Calu3 (cell line): ENCODE measurements at regions not wholly inside any gene's neighbourhood (a gene's known extent, or its start where the extent isn't known, plus 50 kb on each side); places are given as distances from the start of the nearest gene placed in this dataset.

ENCODE experiments used
- BruUV-seq: library from RNA; stranded (reverse); fragments of 400-500 nt; replicated peaks from 2 replicates; lab custom pipeline; 2021; lab: Mats Ljungman, UMichigan
- CTCF ChIA-PET: fragments of 300-600 bp; sonication (Branson Sonifier 250); formaldehyde crosslinking; loops from one replicate; lab custom pipeline; 2022; ENCODE audit warnings: antibody characterized with exemption; lab: Charles Lee
- DNase-seq: peaks from one replicate; pipeline ENCODE4 v3.0.0; 2022
- H3K27ac Mint-ChIP-seq: one replicate; pipeline ENCODE4 v1.8.0; 2022; ENCODE audit warnings: mixed read lengths; ENCODE audit not compliant: unreplicated experiment
- H3K27me3 Mint-ChIP-seq: one replicate; pipeline ENCODE4 v1.8.0; 2022; ENCODE audit warnings: mixed read lengths; ENCODE audit not compliant: unreplicated experiment
- H3K36me3 Mint-ChIP-seq: one replicate; pipeline ENCODE4 v1.8.0; 2022; ENCODE audit warnings: mild to moderate bottlenecking, moderate library complexity, mixed read lengths; ENCODE audit not compliant: insufficient read depth, unreplicated experiment
- H3K4me1 Mint-ChIP-seq: one replicate; pipeline ENCODE4 v1.8.0; 2022; ENCODE audit warnings: mild to moderate bottlenecking, low read depth, mixed read lengths; ENCODE audit not compliant: unreplicated experiment
- H3K4me3 Mint-ChIP-seq: one replicate; pipeline ENCODE4 v1.8.0; 2022; ENCODE audit warnings: mild to moderate bottlenecking, low read depth, moderate library complexity, mixed read lengths; ENCODE audit not compliant: unreplicated experiment
- H3K9me3 Mint-ChIP-seq: one replicate; pipeline ENCODE4 v1.8.0; 2022; ENCODE audit warnings: low read depth, mixed read lengths; ENCODE audit not compliant: unreplicated experiment
- intact Hi-C: fragments of 100-400 bp; cut with micrococcal nuclease; formaldehyde crosslinking; loops from one replicate; pipeline ENCODE4 v1.10.0; 2022; ENCODE audit not compliant: unreplicated experiment
- TF ChIP-seq, protein P1 (sequence below): fragments of 200-600 bp; IDR thresholded peaks from one replicate; pipeline ENCODE4 v1.8.0; 2022; ENCODE audit warnings: antibody characterized with exemption; ENCODE audit not compliant: unreplicated experiment

DNA sequence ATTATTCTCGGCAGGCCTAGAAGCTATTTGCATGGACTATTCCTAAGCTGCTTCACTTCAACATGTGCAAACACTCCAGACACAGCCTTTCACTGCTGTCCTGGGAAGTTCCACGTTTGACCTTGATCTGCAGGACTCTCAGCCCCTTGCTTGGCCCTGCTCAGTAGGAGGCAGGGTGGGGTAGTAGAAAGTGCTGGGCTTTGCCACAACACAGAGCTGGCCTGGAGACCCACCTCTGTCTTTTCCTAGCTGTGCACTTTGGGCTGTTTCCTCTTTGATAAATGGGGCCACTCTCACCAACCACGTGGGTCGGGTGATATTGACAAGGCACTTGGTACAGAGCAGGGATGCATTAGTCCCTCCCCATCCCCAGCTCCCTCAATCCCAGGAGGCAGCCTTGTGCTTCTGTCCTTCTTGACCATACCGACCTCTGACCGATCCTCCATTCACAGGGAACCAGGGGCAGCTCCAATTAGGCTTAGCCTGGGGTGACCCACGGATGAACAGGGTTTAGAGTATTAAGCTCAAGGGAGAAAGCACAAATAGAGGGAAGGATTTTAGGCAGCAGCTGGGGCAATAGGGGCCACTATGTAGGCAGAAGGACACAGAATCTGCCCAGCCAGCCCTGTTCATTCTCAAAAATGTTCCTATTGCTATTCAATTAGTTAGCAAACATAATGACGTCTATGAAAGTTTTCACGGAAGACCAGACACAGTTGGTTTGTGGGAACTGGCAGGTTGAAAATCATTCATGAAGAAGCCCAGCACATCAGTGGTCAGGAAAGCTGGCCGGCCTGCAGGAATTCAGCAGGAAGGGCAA is 63.3 kb downstream of the SYNE3 start:
- TF ChIP-seq, protein P1, sequence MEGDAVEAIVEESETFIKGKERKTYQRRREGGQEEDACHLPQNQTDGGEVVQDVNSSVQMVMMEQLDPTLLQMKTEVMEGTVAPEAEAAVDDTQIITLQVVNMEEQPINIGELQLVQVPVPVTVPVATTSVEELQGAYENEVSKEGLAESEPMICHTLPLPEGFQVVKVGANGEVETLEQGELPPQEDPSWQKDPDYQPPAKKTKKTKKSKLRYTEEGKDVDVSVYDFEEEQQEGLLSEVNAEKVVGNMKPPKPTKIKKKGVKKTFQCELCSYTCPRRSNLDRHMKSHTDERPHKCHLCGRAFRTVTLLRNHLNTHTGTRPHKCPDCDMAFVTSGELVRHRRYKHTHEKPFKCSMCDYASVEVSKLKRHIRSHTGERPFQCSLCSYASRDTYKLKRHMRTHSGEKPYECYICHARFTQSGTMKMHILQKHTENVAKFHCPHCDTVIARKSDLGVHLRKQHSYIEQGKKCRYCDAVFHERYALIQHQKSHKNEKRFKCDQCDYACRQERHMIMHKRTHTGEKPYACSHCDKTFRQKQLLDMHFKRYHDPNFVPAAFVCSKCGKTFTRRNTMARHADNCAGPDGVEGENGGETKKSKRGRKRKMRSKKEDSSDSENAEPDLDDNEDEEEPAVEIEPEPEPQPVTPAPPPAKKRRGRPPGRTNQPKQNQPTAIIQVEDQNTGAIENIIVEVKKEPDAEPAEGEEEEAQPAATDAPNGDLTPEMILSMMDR = no peak
- no TSS peak for BruUV-seq
- intact Hi-C loops = no loop called here
- DNase-seq = no peak
- H3K27ac Mint-ChIP-seq = no peak overlapping the region
- no peak overlapping the region for H3K4me3 Mint-ChIP-seq
- no peaks in the 10 kb centered on the region for H3K9me3 Mint-ChIP-seq
- H3K4me1 Mint-ChIP-seq = no peaks in the 10 kb centered on the region
- H3K27me3 Mint-ChIP-seq = no peaks in the 10 kb centered on the region
- CTCF ChIA-PET = interaction anchor here (0.5 to 1.3 kb wide), 9 partner anchors 9 to 976 kb away, joined by 3 to 9 read pairs (median 5); no protein-coding TSS in a partner anchor
- no peaks in the 10 kb centered on the region for H3K36me3 Mint-ChIP-seq

- no peaks in the 10 kb centered on the region for H3K4me1 Mint-ChIP-seq
- peak; percentile 21 for DNase-seq
- BruUV-seq = no TSS peak
- no peak overlapping the region for H3K27ac Mint-ChIP-seq
- intact Hi-C loops = no loop called here
- H3K9me3 Mint-ChIP-seq = no peaks in the 10 kb centered on the region
- H3K4me3 Mint-ChIP-seq = no peak overlapping the region
- no peaks in the 10 kb centered on the region for H3K36me3 Mint-ChIP-seq
- CTCF ChIA-PET = interaction anchor here (0.5 to 1.3 kb wide), 10 partner anchors 8 to 975 kb away, joined by 3 to 9 read pairs (median 5); no protein-coding TSS in a partner anchor
- TF ChIP-seq, protein P1 = peak; percentile 22
- H3K27me3 Mint-ChIP-seq = no peaks in the 10 kb centered on the region
Measured at GRCh38 chr14:95452176-95452892, 64.1 kb downstream of the SYNE3 start.

GRCh38 chr14:95449131-95449530 is 67.3 kb downstream of the SYNE3 start:
- Mint-ChIP-seq H3K36me3 (no peaks in the 10 kb centered on the region), H3K4me1 (no peaks in the 10 kb centered on the region), H3K27ac (no peak overlapping the region), H3K9me3 (no peaks in the 10 kb centered on the region), H3K4me3 (no peak overlapping the region), H3K27me3 (no peaks in the 10 kb centered on the region)
- DNase-seq = no peak
- intact Hi-C loops = no loop called here
- CTCF ChIA-PET = no interaction called here
- BruUV-seq = no TSS peak
- TF ChIP-seq, protein P1 = no peak

- Mint-ChIP-seq H3K4me1 (no peaks in the 10 kb centered on the region), H3K27ac (no peak overlapping the region), H3K9me3 (no peaks in the 10 kb centered on the region), H3K4me3 (no peak overlapping the region), H3K36me3 (no peaks in the 10 kb centered on the region), H3K27me3 (no peaks in the 10 kb centered on the region)
- intact Hi-C loops = no loop called here
- no TSS peak for BruUV-seq
- TF ChIP-seq, protein P1 = no peak
- CTCF ChIA-PET = no interaction called here
- no peak for DNase-seq
Measured at GRCh38 chr14:95446470-95446869, 70.0 kb downstream of the SYNE3 start.
